HG02759 (cell line): ENCODE measurements at regions not wholly inside any gene's neighbourhood (a gene's known extent, or its start where the extent isn't known, plus 50 kb on each side); places are given as distances from the start of the nearest gene placed in this dataset.
"Not testable (repeated sequence)": the region's sequence is repeated elsewhere in the genome, so short reads cannot be mapped to it uniquely, and the experiment has no call there.

Experiments
- ATAC-seq: cut with Tn5 transposase; IDR thresholded peaks from one replicate; pipeline ENCODE4 v1.9.1; 2021; ENCODE audit warnings: mild to moderate bottlenecking, moderate library complexity; ENCODE audit not compliant: unreplicated experiment

GRCh38 chr21:16455978-16456377, 726.2 kb downstream of the USP25 start:
- ATAC-seq, result no peak

- ATAC-seq, result no peak
Observed at GRCh38 chr21:16457498-16457897, 727.7 kb downstream of the USP25 start.

- ATAC-seq, result no peak
Observed at GRCh38 chr21:16460936-16461335, 731.2 kb downstream of the USP25 start.

DNA sequence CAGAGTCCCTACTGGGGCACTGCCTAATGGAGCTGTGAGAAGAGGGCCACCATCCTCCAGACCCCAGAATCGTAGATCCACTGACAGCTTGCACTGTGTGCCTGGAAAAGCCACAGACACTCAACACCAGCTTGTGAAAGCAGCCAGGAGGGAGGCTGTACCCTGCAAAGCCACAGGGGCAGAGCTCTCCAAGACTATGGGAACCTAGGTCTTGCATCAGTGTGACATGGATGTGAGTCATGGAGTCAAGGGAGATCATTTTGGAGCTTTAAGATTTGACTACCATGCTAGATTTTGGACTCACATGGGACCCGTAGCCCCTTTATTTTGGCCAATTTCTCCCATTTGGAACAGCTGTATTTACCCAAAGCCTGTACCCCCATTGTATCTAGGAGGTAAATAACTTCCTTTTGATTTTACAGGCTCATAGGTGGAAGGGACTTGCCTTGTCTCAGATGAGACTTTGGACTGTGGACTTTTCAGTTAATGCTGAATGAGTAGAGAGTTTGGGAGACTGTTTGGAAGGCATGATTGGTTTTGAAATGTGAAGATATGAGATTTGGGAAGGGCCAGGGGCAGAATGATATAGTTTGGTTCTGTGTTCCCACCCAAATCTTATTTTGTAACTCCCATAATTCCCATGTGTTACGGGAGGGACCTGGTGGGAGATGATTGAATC, 734.6 kb downstream of the USP25 start:
- ATAC-seq, result not testable (repeated sequence)

- ATAC-seq, result no peak
Observed at GRCh38 chr21:16468184-16468583, 738.4 kb downstream of the USP25 start.

DNA sequence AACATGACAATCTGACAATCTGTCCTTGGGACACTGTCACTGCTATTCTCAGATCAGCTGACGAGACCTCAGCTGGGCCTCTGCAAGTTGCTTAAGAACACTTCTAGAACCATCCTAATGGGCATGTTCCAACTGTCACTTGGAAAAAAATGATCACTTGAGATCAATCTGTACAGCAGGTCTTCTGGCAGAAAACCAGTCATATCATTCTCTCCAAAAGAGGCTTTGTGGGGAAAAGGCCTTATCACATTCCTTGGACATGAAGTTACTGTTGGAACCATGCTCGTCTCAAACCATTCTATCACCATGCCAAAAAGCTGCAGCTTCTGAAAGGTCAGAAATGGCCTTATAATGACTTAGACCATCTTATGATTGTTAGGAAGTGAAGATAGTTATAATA, 744.2 kb downstream of the USP25 start:
- no peak for ATAC-seq

DNA sequence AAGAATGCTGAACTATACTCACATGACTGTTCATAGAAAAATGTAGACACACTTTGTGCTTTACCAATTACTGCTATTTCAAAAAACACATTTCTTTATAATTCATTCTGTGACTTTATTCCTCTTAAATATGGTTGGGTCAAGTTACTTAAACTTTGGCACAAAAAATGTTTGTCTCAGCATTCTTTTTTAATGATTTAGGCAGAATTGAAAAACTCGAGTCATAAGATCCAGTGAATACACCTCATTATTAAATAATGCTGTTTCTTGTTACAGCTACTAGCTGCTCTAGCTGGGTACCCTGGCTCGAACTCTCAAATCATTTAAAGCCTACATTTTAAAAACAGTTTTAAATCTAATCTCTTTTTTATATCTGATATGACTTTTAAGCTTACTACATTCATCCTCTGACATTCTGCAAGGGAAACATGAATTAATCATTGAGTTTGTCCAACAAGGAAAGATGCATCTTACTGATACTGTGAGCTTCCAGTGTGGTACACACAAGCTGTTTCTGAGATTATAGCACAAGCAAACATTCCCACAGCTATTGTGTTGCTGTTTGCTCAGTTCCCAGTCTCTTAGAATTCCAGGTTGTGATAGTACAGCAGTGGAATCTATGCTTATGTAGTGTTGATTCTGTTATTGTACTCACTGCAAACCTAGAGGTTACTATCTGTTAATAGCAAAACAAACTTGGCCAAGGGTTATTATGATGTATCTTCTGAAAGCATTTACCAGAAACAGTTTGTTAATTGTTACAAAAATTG, 746.5 kb downstream of the USP25 start:
- ATAC-seq, result no peak

DNA sequence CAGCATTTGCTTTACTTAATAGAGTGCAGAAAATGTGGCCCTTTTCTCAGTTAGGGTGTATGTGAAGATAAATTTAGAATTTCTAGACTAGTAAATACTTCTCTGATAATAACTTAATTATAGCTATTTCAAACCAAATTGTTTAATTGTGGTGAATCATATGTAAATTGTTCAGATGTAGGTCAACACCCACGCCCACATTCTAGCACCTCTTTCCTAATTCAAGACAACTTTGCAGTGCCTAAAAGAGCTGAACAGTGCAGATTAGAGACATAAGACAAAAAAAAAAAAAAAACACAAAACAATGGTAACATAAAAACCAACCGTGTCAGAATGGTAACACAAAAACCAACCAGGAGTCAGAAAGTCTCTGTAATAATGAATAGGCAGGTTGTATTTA, 758.3 kb downstream of the USP25 start:
- no peak for ATAC-seq

DNA sequence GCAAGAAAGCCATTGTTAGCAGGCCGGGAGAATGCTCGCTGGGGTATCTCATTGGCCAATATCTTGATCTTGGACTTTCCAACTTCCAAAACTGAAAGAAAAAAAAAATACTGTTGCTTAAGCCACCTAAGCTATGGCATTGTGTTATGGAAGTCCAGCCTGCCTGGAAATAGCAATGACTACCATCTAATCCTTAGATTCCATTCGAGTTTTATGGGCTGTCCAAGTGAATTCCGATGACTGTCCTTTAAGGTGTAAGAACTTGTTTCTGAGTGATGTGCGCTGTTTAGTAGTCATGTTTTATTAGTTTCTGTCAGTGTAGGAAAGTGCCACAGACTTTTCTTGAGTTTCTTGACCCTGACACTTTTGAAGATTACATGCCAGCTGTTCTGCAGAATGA, 762.6 kb downstream of the USP25 start:
- no peak for ATAC-seq

DNA sequence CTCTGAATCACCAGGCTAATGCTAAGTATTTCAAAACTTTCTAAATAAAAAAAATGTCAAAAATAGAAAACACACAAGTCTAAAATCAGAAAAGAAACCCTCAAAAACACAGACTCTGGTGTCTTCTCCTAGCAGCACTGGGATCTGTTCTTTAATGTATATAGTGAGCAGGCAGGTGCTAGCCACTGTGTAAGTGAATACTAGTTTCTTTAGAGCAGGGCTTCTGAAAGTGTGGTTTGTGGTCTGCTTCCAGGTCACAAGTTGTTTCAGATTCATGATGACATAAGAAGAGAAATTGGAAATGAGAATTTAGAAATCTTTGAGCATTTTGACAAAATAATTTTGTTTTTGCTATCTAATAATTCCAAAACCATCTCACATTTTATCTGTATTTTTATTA, 763.1 kb downstream of the USP25 start:
- ATAC-seq, result no peak

GRCh38 chr21:16496609-16497008, 766.8 kb downstream of the USP25 start:
- ATAC-seq, result no peak

DNA sequence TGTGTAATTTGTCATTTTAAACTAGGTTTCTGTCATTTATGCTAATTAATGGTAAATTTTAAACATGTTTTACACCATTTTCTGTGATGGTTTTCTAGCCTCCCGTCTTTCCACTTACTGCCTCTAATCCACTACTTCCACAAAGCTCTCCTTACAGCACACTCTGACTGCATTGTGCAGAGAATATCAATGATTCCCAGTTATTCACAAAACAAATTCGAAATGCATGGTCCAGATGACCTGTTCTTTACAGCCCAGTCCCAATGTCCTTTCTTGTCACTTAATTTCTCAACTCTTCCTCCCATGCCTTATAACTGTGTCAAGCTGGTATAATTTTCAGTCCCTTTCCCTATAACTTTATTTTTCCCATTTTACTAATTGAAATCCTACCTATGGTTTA, 770.5 kb downstream of the USP25 start:
- ATAC-seq, result no peak

GRCh38 chr21:16502273-16502672, 772.5 kb downstream of the USP25 start:
- no peak for ATAC-seq

DNA sequence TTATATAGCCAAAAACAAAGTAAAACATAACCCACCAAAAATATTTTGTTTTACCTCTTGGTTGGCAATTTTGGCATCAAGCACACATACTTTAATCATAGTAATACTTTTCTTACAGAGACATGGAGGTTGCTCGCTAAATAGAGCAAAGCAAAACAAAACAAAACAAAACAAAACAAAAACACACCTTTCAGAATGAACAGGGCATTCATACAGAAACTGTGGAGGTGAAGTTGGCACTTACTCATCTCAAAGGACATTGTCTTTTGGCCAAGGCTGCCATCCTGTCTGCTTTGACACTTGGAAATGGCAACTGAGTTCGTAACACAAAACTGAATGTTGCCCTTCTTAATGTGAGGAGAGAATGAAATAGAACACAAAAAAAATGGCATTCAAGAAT, 773.1 kb downstream of the USP25 start:
- no peak for ATAC-seq

- ATAC-seq, result no peak
Observed at GRCh38 chr21:16504281-16504680, 774.5 kb downstream of the USP25 start.

DNA sequence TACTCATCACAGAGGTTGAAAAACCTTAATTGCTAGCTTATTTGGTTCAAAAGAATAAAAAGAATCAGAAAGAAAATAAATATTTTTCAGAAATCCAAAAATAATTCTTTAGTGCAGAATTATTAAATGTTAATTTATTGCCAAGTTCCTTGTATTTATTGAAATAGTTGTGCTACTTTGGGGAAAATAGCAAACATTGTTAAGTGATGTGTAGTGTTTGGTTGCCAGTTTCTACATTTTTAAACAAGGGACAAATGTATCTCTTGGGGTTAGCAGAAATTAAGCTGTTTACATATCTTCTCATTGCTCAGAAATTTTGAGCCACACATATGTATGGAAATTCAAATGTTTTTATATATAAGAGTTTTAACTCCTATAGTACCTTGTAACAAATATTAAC, 775.0 kb downstream of the USP25 start:
- ATAC-seq, result no peak

GRCh38 chr21:16509476-16509875, 779.7 kb downstream of the USP25 start:
- ATAC-seq, result no peak

GRCh38 chr21:16514316-16514715, 784.5 kb downstream of the USP25 start:
- ATAC-seq, result no peak

GRCh38 chr21:16517383-16517782, 787.6 kb downstream of the USP25 start:
- ATAC-seq, result no peak

DNA sequence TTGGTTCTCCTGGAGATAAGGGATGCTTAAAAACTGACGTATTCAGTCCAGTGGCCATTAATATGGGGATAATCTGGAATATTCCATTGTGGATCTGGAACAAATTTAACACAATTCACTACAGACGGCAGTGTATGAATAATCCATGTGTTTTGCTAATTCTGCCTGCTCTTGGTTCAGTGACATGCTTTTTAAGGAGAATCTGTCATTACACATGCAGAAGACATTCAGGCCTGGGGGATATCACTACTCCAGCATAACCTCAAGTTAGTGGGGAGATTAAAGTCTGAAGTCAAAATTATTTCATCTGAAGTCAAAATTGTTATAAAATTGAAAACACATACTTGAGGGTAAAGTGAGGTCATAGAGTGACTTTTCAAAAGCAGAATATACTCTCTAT, 789.3 kb downstream of the USP25 start:
- no peak for ATAC-seq

DNA sequence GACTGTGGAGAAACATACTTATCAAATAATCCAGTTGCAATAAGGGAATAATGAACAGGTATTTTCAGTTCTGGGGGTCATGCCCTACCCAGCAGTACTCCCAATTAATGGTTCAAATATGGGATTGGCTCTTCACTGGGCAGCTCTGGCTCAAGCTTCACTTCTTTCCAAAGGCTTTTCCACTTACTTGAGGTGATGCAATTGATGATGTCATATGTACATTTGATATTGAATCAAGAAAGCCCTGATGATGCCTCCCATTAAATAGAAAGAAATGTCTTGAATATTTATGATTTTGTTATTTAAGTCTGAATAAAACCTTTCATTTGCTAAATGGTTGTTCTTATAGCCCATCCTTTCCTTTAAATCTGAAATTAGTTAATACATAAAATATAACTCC, 789.9 kb downstream of the USP25 start:
- no peak for ATAC-seq

DNA sequence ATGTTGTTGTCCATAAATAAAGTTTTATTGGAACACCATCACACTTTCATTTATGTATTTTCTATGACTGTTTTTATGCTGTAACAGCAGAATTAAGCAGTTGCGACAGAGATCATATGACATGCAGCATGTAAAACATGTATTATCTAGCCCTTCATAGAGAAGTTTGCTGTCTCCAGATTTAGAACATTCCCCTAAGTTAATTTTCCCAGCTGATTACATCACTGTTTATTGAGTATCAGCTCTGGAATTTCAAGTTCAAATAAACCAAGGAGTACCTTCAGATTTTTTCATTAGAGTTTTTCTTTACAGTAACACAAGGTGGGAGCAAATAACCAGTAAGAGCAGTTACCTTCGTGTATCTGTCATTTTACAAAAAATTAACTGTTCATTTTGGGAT, 792.8 kb downstream of the USP25 start:
- no peak for ATAC-seq

- no peak for ATAC-seq
Observed at GRCh38 chr21:16530656-16531055, 800.9 kb downstream of the USP25 start.
